ENCODE measurements at regions not wholly inside any gene's neighbourhood (a gene's known extent, or its start where the extent isn't known, plus 50 kb on each side); places are given as distances from the start of the nearest gene placed in this dataset.
A peak's percentile ranks its signal among the peaks of the same experiment; 100 is the strongest.
"Not testable (repeated sequence)": the region's sequence is repeated elsewhere in the genome, so short reads cannot be mapped to it uniquely, and the experiment has no call there.

DNA sequence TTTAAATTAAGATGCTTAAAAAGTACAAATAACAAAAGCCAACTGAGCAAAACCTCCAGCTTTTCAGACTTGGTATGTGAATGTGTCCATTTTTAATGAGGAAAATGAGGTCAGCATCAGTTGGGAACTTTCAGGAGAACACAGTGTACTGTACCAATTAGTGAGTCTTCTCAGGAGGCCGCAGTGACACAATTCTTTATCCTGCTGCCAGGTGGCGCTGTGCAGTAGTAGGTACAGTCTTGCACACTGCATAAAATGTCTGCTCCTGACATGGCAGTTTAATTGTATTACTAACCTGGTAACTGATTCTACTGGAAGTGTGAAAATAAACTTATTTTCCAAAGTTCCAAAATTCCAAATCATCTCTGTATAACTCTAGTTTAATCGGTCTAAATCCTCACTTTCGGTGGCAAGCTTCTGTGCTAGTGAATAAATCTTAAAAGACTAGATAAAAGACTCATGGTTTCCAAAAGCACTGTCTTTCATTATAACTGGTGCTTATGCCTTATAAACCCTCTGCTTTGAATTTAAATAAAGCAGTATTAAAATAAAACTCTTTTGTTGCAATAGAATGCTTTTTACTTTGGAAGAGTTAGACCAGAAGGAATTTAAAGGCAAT lies 214.8 kb upstream of the MMS22L start:
- FAIRE-seq (peak; percentile 94), DNase-seq (ENCODE audit: insufficient read length, low spot score) (no peak)
- peak; percentile 93 for TF ChIP-seq CTCF (IDR thresholded peaks at IDR 0.05; ENCODE audit: insufficient read depth, missing control alignments)

GRCh38 chr6:97501853-97502252 lies 218.8 kb upstream of the MMS22L start:
- FAIRE-seq, result no peak
- peak; percentile 14 for TF ChIP-seq CTCF (IDR thresholded peaks at IDR 0.05; ENCODE audit: insufficient read depth, missing control alignments)
- no peak for DNase-seq (ENCODE audit: insufficient read length, low spot score)

- no peak for TF ChIP-seq CTCF (IDR thresholded peaks at IDR 0.05; ENCODE audit: insufficient read depth, missing control alignments)
- FAIRE-seq, result no peak
- DNase-seq (ENCODE audit: insufficient read length, low spot score), result no peak
Observed at GRCh38 chr6:97508646-97509045, 225.6 kb upstream of the MMS22L start.

GRCh38 chr6:97513260-97513659 lies 230.2 kb upstream of the MMS22L start:
- not testable (repeated sequence) for DNase-seq (ENCODE audit: insufficient read length, low spot score); FAIRE-seq

- DNase-seq (ENCODE audit: insufficient read length, low spot score), result no peak
- TF ChIP-seq CTCF (IDR thresholded peaks at IDR 0.05; ENCODE audit: insufficient read depth, missing control alignments), result no peak
- no peak for FAIRE-seq
Observed at GRCh38 chr6:97524811-97525210, 241.8 kb upstream of the MMS22L start.

GRCh38 chr6:97535800-97536199 lies 252.8 kb upstream of the MMS22L start:
- FAIRE-seq (no peak), DNase-seq (ENCODE audit: insufficient read length, low spot score) (no peak)
- TF ChIP-seq CTCF (IDR thresholded peaks at IDR 0.05; ENCODE audit: insufficient read depth, missing control alignments), result no peak

- no peak for FAIRE-seq
- DNase-seq (ENCODE audit: insufficient read length, low spot score), result no peak
- TF ChIP-seq CTCF (IDR thresholded peaks at IDR 0.05; ENCODE audit: insufficient read depth, missing control alignments), result no peak
Observed at GRCh38 chr6:97548354-97548753, 265.3 kb upstream of the MMS22L start.

- no peak for TF ChIP-seq CTCF (IDR thresholded peaks at IDR 0.05; ENCODE audit: insufficient read depth, missing control alignments)
Observed at GRCh38 chr6:97557355-97557754, 274.3 kb upstream of the MMS22L start.

More at GRCh38 chr6:97557355-97557754, 274.3 kb upstream of the MMS22L start:
- FAIRE-seq (no peak), DNase-seq (ENCODE audit: insufficient read length, low spot score) (no peak)
